OCI-LY1 (cell line): ENCODE measurements at regions not wholly inside any gene's neighbourhood (a gene's known extent, or its start where the extent isn't known, plus 50 kb on each side); places are given as distances from the start of the nearest gene placed in this dataset.

Experiments
- H2AFZ ChIP-seq: fragments of 200-600 bp; sonication (generic), shearing (Covaris generic); 2 replicates; pipeline ENCODE4 v1.6.0; 2014; ENCODE audit warnings: antibody characterized with exemption, mild to moderate bottlenecking, low read length
- H3F3A ChIP-seq: fragments of 200-600 bp; sonication (generic), shearing (Covaris generic); 2 replicates; pipeline ENCODE4 v1.6.0; 2014; ENCODE audit warnings: mild to moderate bottlenecking, antibody characterized with exemption, low read length, moderate library complexity; ENCODE audit not compliant: insufficient read depth
- H3K27ac ChIP-seq: fragments of 200-600 bp; sonication (generic); 2 replicates; pipeline ENCODE4 v1.5.1; 2014; ENCODE audit warnings: low read length, mixed run types, mild to moderate bottlenecking, low read depth; ENCODE audit not compliant: poor library complexity, severe bottlenecking
- H3K27me3 ChIP-seq: fragments of 200-600 bp; sonication (generic); 2 replicates; pipeline ENCODE4 v1.6.0; 2014; ENCODE audit warnings: antibody characterized with exemption, mild to moderate bottlenecking, low read length, moderate library complexity; ENCODE audit not compliant: insufficient read depth
- H3K36me3 ChIP-seq: fragments of 200-600 bp; sonication (generic); 2 replicates; pipeline ENCODE4 v1.6.1; 2014; ENCODE audit warnings: mild to moderate bottlenecking, antibody characterized with exemption, low read length, moderate library complexity, mixed read lengths; ENCODE audit not compliant: insufficient read depth
- H3K4me1 ChIP-seq: fragments of 200-600 bp; sonication (generic); 2 replicates; pipeline ENCODE4 v1.5.1; 2014; ENCODE audit warnings: mild to moderate bottlenecking, low read length, moderate library complexity; ENCODE audit not compliant: insufficient read depth, severe bottlenecking
- H3K4me2 ChIP-seq: fragments of 200-600 bp; sonication (generic), shearing (Covaris generic); 2 replicates; pipeline ENCODE4 v1.6.1; 2014; ENCODE audit warnings: low read length
- H3K4me3 ChIP-seq: fragments of 200-600 bp; sonication (generic); 2 replicates; pipeline ENCODE4 v1.5.1; 2014; ENCODE audit warnings: low read length, low read depth, mild to moderate bottlenecking, mixed read lengths; ENCODE audit not compliant: poor library complexity, severe bottlenecking
- H3K79me2 ChIP-seq: fragments of 200-600 bp; shearing (Covaris generic); 2 replicates; pipeline ENCODE4 v1.6.1; 2016; ENCODE audit warnings: mixed run types, low read length, mixed read lengths; ENCODE audit not compliant: insufficient read depth
- H3K9ac ChIP-seq: fragments of 200-600 bp; sonication (generic), shearing (Covaris generic); 2 replicates; pipeline ENCODE4 v1.6.1; 2014; ENCODE audit warnings: mild to moderate bottlenecking, low read length, mixed read lengths
- H3K9me2 ChIP-seq: fragments of 200-600 bp; sonication (generic), shearing (Covaris generic); 2 replicates; pipeline ENCODE4 v1.6.1; 2014; ENCODE audit warnings: low read depth, mild to moderate bottlenecking, low read length, mixed read lengths
- H3K9me3 ChIP-seq: fragments of 200-600 bp; shearing (Covaris generic); 2 replicates; pipeline ENCODE4 v1.6.1; 2014; ENCODE audit warnings: low read length, mixed read lengths
- H4K20me1 ChIP-seq: fragments of 200-600 bp; sonication (generic), shearing (Covaris generic); 2 replicates; pipeline ENCODE4 v1.6.0; 2016; ENCODE audit warnings: mild to moderate bottlenecking, low read length; ENCODE audit not compliant: insufficient read depth
- EZH2 ChIP-seq: fragments of 200-600 bp; sonication (generic), shearing (Covaris generic); IDR thresholded peaks from 2 replicates; pipeline ENCODE4 v1.8.0; 2017; ENCODE audit warnings: borderline replicate concordance, mixed run types, mild to moderate bottlenecking, antibody characterized with exemption, low read length, moderate library complexity, mixed read lengths
- TF ChIP-seq, protein P1 (sequence below): fragments of 200-600 bp; sonication (generic), shearing (Covaris generic); IDR thresholded peaks from 2 replicates; pipeline ENCODE4 v1.5.1; 2017; ENCODE audit warnings: mild to moderate bottlenecking, antibody characterized with exemption, low read length, moderate library complexity, mixed read lengths

- Histone ChIP-seq H3K4me2 (no peak overlapping the region), H3F3A (no peaks in the 10 kb centered on the region), H3K36me3 (no peaks in the 10 kb centered on the region), H3K4me1 (no peaks in the 10 kb centered on the region), H3K9ac (no peak overlapping the region), H4K20me1 (no peaks in the 10 kb centered on the region), H2AFZ (no peak overlapping the region), H3K9me2 (no peaks in the 10 kb centered on the region), H3K27me3 (no peaks in the 10 kb centered on the region), H3K9me3 (no peaks in the 10 kb centered on the region), H3K27ac (no peak overlapping the region), H3K4me3 (no peak overlapping the region), H3K79me2 (no peaks in the 10 kb centered on the region)
- no peak for TF ChIP-seq EZH2
- TF ChIP-seq, protein P1, sequence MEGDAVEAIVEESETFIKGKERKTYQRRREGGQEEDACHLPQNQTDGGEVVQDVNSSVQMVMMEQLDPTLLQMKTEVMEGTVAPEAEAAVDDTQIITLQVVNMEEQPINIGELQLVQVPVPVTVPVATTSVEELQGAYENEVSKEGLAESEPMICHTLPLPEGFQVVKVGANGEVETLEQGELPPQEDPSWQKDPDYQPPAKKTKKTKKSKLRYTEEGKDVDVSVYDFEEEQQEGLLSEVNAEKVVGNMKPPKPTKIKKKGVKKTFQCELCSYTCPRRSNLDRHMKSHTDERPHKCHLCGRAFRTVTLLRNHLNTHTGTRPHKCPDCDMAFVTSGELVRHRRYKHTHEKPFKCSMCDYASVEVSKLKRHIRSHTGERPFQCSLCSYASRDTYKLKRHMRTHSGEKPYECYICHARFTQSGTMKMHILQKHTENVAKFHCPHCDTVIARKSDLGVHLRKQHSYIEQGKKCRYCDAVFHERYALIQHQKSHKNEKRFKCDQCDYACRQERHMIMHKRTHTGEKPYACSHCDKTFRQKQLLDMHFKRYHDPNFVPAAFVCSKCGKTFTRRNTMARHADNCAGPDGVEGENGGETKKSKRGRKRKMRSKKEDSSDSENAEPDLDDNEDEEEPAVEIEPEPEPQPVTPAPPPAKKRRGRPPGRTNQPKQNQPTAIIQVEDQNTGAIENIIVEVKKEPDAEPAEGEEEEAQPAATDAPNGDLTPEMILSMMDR: no peak
Measured at GRCh38 chr4:177640864-177641263, 198.6 kb upstream of the AGA start.

- no peak overlapping the region for H3K9ac ChIP-seq
- no peaks in the 10 kb centered on the region for H3K79me2 ChIP-seq
Measured at GRCh38 chr4:177660223-177660622, 218.0 kb upstream of the AGA start.

GRCh38 chr4:177667687-177668086, 225.4 kb upstream of the AGA start:
- no peak overlapping the region for H3K9ac ChIP-seq
- TF ChIP-seq, protein P1: no peak
- no peak for TF ChIP-seq EZH2

More at GRCh38 chr4:177660223-177660622, 218.0 kb upstream of the AGA start:
- no peaks in the 10 kb centered on the region for H3K9me3 ChIP-seq
- no peaks in the 10 kb centered on the region for H3F3A ChIP-seq
- H3K27ac ChIP-seq: no peak overlapping the region
- no peaks in the 10 kb centered on the region for H3K27me3 ChIP-seq
- no peaks in the 10 kb centered on the region for H3K9me2 ChIP-seq
- no peaks in the 10 kb centered on the region for H4K20me1 ChIP-seq
- H3K4me3 ChIP-seq: no peak overlapping the region
- TF ChIP-seq EZH2: no peak
- TF ChIP-seq, protein P1: no peak
- no peaks in the 10 kb centered on the region for H3K36me3 ChIP-seq
- H3K4me2 ChIP-seq: no peak overlapping the region
- no peak overlapping the region for H2AFZ ChIP-seq
- no peaks in the 10 kb centered on the region for H3K4me1 ChIP-seq

More at GRCh38 chr4:177667687-177668086, 225.4 kb upstream of the AGA start:
- Histone ChIP-seq H3K9me2 (no peaks in the 10 kb centered on the region), H3K4me2 (no peak overlapping the region), H3K27ac (no peak overlapping the region), H3K4me3 (no peak overlapping the region), H3K79me2 (no peaks in the 10 kb centered on the region), H3K4me1 (no peaks in the 10 kb centered on the region), H4K20me1 (no peaks in the 10 kb centered on the region), H3K27me3 (no peaks in the 10 kb centered on the region), H2AFZ (no peak overlapping the region), H3K36me3 (no peaks in the 10 kb centered on the region), H3K9me3 (no peaks in the 10 kb centered on the region), H3F3A (no peaks in the 10 kb centered on the region)
